ENCODE measurements at regions not wholly inside any gene's neighbourhood (a gene's known extent, or its start where the extent isn't known, plus 50 kb on each side); places are given as distances from the start of the nearest gene placed in this dataset.

DNA sequence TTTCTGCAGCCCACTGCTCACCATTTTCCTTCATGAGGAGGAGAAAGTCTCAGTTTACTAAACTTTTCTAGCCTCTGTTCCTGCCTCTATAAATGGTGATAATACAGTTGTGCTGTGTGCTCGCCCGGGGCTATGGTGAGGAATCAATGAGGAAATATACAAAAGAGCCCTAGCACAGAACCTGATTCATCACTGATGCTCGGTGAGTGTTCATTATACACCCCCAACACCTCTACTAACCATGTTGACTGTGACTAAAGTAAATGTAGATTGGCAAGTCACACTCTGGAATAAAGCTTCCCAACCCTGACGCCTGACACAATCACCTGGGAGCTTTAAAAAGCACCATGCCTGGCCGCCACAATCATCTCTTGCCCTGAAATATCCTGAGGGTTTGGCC lies 118.8 kb upstream of the CYP1B1 start:
- TF ChIP-seq POLR2A (IDR thresholded peaks at IDR 0.05) = no peak
- no peak for TF ChIP-seq EP300 (IDR thresholded peaks at IDR 0.05)
- TF ChIP-seq, protein P1, sequence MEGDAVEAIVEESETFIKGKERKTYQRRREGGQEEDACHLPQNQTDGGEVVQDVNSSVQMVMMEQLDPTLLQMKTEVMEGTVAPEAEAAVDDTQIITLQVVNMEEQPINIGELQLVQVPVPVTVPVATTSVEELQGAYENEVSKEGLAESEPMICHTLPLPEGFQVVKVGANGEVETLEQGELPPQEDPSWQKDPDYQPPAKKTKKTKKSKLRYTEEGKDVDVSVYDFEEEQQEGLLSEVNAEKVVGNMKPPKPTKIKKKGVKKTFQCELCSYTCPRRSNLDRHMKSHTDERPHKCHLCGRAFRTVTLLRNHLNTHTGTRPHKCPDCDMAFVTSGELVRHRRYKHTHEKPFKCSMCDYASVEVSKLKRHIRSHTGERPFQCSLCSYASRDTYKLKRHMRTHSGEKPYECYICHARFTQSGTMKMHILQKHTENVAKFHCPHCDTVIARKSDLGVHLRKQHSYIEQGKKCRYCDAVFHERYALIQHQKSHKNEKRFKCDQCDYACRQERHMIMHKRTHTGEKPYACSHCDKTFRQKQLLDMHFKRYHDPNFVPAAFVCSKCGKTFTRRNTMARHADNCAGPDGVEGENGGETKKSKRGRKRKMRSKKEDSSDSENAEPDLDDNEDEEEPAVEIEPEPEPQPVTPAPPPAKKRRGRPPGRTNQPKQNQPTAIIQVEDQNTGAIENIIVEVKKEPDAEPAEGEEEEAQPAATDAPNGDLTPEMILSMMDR (IDR thresholded peaks at IDR 0.05) = no peak
- TF ChIP-seq POLR2AphosphoS5 (IDR thresholded peaks at IDR 0.05) = no peak
- Histone ChIP-seq H3K4me1 (no peaks in the 10 kb centered on the region), H3K9me3 (no peaks in the 10 kb centered on the region), H3K4me3 (no peak overlapping the region), H3K27ac (no peak overlapping the region), H3K27me3 (no peaks in the 10 kb centered on the region), H3K36me3 (no peaks in the 10 kb centered on the region)
- WGBS = 81% methylated on average over 5 of the region's 5 CpGs
- DNase-seq (ENCODE audit: low spot score in 2 of 2) = no peak

DNA sequence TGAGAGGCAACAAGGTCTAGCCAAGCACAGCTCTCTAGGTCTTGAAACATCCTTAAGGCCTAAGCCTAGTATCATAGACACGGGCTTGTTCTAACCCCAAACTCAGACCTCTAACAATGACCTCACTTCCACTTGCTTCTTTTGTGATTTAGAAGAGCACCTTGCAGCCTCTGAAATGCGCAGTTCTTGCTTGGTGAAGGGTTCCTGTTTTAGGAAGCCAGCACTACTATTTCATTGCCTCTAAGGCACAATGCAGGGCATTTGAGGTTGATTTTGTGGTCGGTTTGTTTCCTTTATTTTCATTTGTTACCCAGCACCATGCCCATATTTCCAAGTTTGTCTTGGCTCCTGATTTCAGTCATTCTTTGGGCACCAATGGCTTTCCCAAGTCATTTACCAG lies 117.0 kb upstream of the CYP1B1 start:
- DNase-seq (ENCODE audit: low spot score in 2 of 2) = no peak
- Histone ChIP-seq H3K4me3 (no peak overlapping the region), H3K36me3 (no peaks in the 10 kb centered on the region), H3K27me3 (no peaks in the 10 kb centered on the region), H3K4me1 (peaks cover 12% of the 10 kb centered on the region), H3K27ac (no peak overlapping the region), H3K9me3 (no peaks in the 10 kb centered on the region)
- TF ChIP-seq EP300 (IDR thresholded peaks at IDR 0.05) = no peak
- TF ChIP-seq POLR2A (IDR thresholded peaks at IDR 0.05) = no peak
- TF ChIP-seq POLR2AphosphoS5 (IDR thresholded peaks at IDR 0.05) = no peak
- TF ChIP-seq, protein P1 (IDR thresholded peaks at IDR 0.05) = no peak
- 73% methylated on average over 3 of the region's 3 CpGs for WGBS

DNA sequence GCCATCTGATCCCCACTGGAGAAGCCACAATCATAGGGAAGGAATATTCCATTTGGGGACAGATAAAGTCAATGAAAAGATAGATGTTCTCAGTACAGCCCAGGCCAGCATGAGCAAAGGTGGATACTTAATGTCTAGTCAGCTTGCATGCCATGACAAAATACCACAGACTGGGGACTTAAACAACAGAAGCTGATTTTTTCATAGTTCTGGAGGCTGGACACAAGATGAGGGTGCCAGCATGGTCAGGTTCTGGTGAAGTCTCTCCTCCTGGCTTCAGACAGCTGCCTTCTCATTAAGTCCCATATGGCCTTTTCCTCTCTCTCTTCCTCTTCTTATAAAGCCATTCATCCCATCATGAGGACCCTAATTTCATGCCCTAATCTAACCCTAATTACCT lies 116.1 kb upstream of the CYP1B1 start:
- no peaks in the 10 kb centered on the region for H3K9me3 ChIP-seq
- TF ChIP-seq POLR2A (IDR thresholded peaks at IDR 0.05) = no peak
- TF ChIP-seq, protein P1 (IDR thresholded peaks at IDR 0.05) = no peak
- TF ChIP-seq POLR2AphosphoS5 (IDR thresholded peaks at IDR 0.05) = no peak
- TF ChIP-seq EP300 (IDR thresholded peaks at IDR 0.05) = no peak
- no peaks in the 10 kb centered on the region for H3K36me3 ChIP-seq
- DNase-seq (ENCODE audit: low spot score in 2 of 2) = no peak
- H3K4me3 ChIP-seq = no peak overlapping the region
- H3K4me1 ChIP-seq = peaks cover 22% of the 10 kb centered on the region
- H3K27ac ChIP-seq = no peak overlapping the region
- no peaks in the 10 kb centered on the region for H3K27me3 ChIP-seq

DNA sequence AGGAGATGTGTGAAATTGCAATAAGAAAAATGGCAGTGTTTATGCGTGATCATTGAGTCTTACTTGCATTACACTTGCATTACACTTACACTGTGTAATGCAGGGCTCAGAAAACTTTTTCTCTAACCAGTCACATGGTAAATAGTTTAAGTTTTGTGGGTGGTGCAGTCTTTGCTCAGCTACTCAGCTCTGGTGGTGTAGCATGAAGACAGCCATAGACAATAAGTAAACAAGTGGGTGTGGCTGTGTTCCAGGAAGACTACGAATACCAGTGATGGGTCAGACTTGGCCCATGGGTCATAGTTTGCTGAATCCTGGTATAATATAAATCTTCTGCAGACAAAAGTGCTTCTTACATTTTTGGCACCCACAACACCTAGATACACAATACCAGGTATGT lies 115.6 kb upstream of the CYP1B1 start:
- no peaks in the 10 kb centered on the region for H3K36me3 ChIP-seq
- no peaks in the 10 kb centered on the region for H3K27me3 ChIP-seq
- H3K4me1 ChIP-seq = peaks cover 22% of the 10 kb centered on the region
- no peak for TF ChIP-seq POLR2A (IDR thresholded peaks at IDR 0.05)
- 87% methylated on average over 2 of the region's 2 CpGs for WGBS
- DNase-seq (ENCODE audit: low spot score in 2 of 2) = no peak
- no peaks in the 10 kb centered on the region for H3K9me3 ChIP-seq
- H3K27ac ChIP-seq = no peak overlapping the region
- no peak overlapping the region for H3K4me3 ChIP-seq

DNA sequence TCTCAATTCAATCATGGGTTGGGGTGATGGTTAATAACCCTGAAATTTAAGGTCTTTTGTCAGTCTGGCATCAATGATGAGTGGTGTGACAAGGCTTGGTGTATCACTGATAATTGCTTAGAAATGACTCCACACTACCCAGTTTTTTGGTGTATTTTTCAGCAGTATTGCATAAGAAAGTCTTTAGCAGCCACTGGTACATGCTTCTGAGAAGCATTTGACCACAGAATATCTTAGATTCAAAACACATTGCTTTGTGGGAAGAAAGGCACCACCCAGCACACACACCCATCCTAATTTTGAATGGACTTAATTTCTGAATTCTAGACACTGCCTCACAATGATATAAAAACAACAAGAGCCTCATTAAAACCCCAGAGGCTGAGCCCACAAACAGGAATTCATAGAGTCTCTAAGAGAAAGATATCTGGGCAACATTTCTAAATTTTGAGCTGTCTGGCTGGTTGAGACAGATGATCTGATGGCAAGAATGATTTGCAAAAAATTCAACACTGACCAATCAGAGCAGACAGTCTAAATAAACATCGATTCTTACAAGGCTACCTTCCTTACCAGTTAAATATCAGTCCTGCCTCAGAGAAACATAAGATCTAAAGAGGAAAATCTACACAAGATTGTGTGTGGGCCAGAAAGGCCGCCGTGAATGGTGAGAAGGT lies 114.7 kb upstream of the CYP1B1 start:
- H3K4me1 ChIP-seq = peaks cover 22% of the 10 kb centered on the region
- TF ChIP-seq, protein P1 (IDR thresholded peaks at IDR 0.05) = no peak
- TF ChIP-seq POLR2AphosphoS5 (IDR thresholded peaks at IDR 0.05) (peak in 1 of 3 donors; percentile 14), EP300 (IDR thresholded peaks at IDR 0.05) (no peak)
- no peak overlapping the region for H3K4me3 ChIP-seq
- no peak for DNase-seq (ENCODE audit: low spot score in 2 of 2)
- no peaks in the 10 kb centered on the region for H3K27me3 ChIP-seq
- WGBS = 79% methylated on average over 3 of the region's 3 CpGs
- H3K27ac ChIP-seq = peak overlapping the region; percentile 62
- no peaks in the 10 kb centered on the region for H3K36me3 ChIP-seq
- no peaks in the 10 kb centered on the region for H3K9me3 ChIP-seq

DNA sequence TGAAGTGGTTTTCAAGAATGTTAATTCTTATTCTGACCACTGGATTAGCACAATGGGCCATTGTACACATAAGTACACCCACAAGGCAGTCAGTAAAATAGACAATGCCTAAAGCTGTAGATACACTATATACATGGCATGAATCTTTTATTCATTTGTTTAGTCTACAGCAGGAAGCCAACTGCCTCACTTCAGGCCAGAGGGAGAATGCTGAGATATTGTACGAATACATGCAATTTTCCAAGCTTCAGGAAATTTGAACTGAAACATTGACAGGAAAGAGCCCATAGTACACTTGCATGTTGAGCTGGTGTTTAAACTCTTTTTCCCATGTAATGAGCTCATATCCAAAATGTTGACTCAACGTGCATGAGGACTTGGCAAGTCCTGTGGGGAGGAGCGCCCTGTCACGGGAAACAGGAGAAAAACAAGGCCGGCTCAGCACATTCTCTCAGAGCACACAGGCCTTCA lies 111.6 kb upstream of the CYP1B1 start:
- Histone ChIP-seq H3K27me3 (no peaks in the 10 kb centered on the region), H3K27ac (peak overlapping the region; percentile 72), H3K36me3 (no peaks in the 10 kb centered on the region), H3K4me3 (no peak overlapping the region), H3K4me1 (peaks cover 31% of the 10 kb centered on the region), H3K9me3 (no peaks in the 10 kb centered on the region)
- TF ChIP-seq POLR2AphosphoS5 (IDR thresholded peaks at IDR 0.05) (peak in 1 of 3 donors; percentile 72), POLR2A (IDR thresholded peaks at IDR 0.05) (no peak)
- TF ChIP-seq, protein P1 (IDR thresholded peaks at IDR 0.05) = no peak
- 23% methylated on average over 5 of the region's 5 CpGs for WGBS
- peak; percentile 86 to 88 for DNase-seq (ENCODE audit: low spot score in 2 of 2)

Measured in suprapubic skin (tissue), 4 donors.